NCI-H748 treated with DMSO at 0.1 percent for 48 hours (cell line): ENCODE measurements at regions not wholly inside any gene's neighbourhood (a gene's known extent, or its start where the extent isn't known, plus 50 kb on each side); places are given as distances from the start of the nearest gene placed in this dataset.

Experiments used
- DNase-seq: peaks from one replicate; lab custom pipeline; 2025; lab: John Stamatoyannopoulos, UW

DNA sequence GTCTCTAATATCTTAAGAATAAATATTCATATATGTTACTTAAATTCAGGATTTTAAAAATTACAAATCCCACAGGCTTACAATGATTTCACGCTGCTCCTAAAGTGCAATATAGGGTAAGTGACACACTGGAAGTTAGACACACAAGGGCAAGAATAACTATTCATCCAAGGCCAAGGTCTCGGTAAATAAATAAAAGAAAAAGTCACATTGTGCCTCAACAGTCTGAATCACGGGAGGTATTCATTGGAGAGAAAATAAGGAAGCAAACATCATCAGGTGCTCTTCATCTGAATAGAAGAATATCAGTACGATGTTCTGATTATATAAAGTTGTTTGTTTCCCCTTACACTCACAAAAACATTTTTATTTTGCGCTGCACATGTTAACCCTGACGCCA, 820.2 kb downstream of the TRIB2 start:
- DNase-seq = no peak

GRCh38 chr2:13537771-13538349, 821.1 kb downstream of the TRIB2 start:
- DNase-seq = no peak

- DNase-seq = peak; percentile 37
These were observed 822.6 kb downstream of the TRIB2 start for GRCh38 chr2:13539296-13539695.

GRCh38 chr2:13542061-13542460, 825.3 kb downstream of the TRIB2 start:
- DNase-seq = no peak

GRCh38 chr2:13542642-13543041, 825.9 kb downstream of the TRIB2 start:
- no peak for DNase-seq

DNA sequence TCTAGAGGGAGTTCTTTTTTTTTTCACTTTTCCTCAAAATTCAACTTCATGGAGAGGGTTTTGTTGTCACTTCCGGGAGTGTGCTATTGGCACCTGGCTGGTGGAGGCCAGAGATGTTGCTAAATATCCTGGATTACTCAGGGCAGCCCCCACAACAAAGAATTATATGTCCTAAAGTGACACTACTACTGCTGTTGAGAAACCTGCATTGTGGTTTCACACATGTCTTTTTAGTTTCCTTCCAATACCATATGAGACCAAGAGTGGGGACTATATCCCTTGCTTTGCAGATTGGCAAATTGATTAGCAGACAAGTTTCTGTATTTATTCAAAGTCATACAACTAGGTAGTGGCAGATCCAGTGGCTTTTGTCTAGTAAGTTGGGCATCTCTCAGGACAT, 826.8 kb downstream of the TRIB2 start:
- no peak for DNase-seq

DNA sequence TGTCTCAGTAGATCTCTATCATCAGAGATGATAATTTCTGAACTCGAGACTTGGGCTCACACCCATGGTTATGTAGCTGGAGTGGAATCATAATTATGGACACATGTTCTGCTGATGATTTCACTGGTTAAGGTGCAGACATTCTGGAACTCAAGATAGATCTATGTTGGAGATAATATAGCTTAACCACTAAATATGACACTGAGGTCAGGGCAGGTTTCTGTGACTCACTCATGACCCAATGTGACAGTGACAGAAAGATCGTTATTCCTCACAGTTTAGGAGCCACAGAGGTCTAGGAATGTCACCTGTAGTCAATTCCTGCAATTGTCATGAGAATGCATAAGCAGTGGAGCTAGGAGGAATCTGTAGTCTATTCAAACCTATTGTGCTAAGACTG, 828.6 kb downstream of the TRIB2 start:
- no peak for DNase-seq

DNA sequence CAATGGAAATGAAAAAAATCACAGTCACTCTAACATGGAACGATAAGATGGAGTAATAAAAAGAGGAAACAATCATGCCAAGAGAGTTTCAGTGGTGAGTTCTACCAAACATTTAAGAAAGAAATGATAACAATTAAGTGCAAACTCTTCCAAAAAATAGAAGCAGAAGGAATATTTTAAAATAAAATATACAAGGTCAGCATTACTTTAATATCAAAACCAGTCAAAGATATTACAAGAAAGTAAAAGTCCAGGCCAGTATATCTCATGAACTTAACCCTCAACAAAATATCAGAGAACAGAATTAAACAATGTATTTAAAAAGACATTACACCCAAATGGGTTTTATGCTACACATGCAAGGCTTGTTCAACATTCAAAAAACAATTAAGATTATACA, 829.4 kb downstream of the TRIB2 start:
- DNase-seq = no peak

DNA sequence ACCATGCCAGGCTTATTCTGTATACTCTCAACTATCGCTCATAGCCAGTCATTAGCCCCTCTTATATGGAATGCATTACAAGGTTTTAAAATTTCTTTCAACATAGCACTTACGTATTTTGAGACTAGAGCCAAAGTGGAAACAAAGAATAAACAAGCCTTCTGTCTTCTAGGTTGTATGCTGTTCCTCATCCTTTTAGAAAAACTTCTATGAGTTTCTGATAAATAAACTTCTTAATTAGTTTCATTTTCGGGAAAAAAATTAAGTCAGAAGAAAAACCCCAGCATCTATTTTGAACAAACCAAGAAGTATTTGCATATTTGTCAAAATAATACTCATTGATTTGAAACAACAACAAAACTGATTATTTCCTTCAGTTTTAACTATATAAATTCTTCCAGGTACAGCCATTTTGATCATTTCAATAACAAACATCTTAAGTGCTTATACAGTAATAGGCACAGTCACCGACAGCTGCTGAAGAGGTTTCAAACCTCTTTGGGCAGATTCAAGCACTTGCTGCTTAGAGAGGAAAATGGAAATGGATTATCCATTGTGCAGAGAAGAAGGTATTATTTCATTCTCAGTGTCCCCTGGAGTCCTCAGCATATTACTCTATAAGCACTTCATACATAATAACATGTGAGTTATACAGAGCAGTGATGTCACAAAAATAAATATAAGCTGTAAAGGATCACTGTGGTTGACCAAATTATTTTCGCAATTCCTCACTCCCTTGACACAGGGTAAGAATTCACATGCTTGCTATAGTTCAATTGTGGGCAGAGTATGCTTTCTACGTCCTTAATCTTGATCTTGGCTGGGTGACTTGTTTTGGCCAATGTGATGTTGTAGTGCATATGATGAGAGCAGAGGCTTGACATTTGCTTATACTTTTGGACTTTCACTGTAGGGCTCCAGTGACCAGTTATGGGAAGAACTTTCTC, 833.8 kb downstream of the TRIB2 start:
- DNase-seq = no peak

DNA sequence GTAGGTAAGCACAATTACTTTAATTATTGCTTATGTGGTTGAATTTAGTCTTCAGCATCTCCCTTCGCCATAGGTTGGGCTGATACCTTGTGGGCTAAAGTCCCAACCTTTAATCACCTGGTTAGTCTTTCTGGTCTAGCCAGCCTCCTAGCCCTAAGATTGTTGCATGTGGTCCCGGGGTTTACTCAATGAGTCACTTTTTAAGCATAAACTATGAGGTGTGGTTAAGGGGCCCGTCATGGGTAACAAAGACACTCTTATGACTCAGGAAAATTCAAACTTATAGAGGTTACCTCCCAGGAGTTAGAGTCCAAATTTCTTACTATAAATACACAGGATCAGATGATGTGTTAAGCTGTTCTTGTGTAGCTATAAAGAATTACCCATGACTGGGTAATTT, 841.6 kb downstream of the TRIB2 start:
- DNase-seq = no peak

- no peak for DNase-seq
These were observed 843.6 kb downstream of the TRIB2 start for GRCh38 chr2:13560322-13560721.

DNA sequence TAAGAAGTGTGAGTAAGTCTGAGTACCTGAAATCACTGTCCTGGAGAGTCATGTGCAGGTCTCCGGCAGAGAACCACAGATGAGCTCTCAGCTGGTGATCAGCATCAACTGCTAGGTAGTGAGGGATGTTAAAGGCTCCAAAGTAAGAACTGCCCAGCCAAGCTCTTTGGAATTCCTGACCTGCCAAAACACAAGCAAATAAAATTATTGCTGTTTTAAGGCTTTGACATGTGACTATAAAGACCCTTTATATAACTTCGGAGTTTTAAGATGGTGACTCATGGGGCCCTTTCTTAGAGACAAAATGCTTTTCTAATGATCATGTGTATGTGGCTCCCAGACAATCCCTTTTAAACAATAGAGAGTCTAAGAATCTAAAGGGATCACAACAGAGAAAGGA, 855.7 kb downstream of the TRIB2 start:
- DNase-seq = no peak

GRCh38 chr2:13574831-13575230, 858.1 kb downstream of the TRIB2 start:
- no peak for DNase-seq

DNA sequence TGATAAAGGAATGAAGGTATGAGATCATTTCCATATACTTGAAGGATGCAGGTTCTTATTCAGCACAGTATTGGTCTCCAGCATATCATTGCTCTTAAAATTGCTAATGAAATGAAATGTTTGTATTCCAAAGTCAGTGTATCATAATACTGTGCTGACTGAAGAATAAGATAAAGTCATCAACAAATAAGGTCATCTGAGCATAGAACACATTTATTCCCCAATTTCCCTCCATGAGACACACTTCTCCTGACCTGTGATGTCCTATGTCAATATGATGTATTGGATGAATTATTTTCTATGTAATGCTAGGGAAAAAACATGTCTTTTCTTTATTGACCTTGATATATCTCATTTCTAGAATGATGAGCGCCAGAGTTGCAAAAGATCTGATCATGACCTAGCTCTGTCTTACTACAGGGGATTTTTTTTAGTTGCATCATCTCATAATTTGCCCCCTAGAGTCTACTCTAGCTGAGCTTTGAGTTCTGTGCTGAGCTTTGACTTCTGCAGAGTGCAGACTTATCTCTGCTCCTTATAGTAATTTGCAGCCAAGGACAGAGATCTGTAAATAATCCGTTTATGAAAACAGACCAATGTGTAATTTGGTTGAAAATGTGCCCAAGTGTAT, 859.8 kb downstream of the TRIB2 start:
- no peak for DNase-seq

GRCh38 chr2:13578547-13578946, 861.8 kb downstream of the TRIB2 start:
- DNase-seq = no peak

DNA sequence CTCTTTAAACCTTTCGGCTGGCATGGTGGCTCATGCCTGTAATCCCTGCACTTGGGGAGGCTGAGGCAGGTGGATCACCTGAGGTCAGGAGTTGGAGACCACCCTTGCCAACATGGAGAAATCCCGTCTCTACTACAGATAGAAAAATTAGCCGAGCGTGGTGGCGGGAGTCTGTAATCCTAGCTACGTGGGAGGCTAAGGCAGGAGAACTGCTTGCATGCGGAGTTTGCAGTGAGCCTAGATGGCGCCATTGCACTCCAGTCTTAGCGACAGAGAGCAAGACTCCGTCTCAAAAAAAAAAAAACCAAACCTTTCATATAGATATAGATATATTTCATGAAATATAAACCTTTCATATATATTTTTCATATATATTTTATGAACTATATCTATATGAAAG, 864.7 kb downstream of the TRIB2 start:
- DNase-seq = no peak

- no peak for DNase-seq
These were observed 866.9 kb downstream of the TRIB2 start for GRCh38 chr2:13583609-13584008.

DNA sequence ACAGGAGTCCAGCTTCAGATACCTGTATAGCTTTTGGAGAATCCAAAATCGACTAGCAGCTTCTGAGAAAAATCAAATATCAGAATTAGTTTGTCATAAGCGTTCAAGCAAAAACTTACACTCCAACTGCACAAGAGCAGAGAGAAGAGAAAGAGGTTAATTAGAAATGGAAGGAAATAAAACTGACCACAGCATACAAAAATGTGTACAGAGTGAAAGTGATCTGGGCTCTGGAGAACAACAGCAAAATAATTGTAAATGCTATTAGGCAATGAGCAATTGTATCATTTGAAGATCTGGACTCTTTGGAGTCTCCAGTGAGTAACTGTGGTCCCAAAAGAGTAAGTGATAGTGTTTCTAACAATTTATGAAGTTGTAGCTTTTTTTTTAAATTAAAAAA, 867.3 kb downstream of the TRIB2 start:
- no peak for DNase-seq

GRCh38 chr2:13585732-13586131, 869.0 kb downstream of the TRIB2 start:
- DNase-seq = no peak

GRCh38 chr2:13596233-13596632, 879.5 kb downstream of the TRIB2 start:
- DNase-seq = no peak

DNA sequence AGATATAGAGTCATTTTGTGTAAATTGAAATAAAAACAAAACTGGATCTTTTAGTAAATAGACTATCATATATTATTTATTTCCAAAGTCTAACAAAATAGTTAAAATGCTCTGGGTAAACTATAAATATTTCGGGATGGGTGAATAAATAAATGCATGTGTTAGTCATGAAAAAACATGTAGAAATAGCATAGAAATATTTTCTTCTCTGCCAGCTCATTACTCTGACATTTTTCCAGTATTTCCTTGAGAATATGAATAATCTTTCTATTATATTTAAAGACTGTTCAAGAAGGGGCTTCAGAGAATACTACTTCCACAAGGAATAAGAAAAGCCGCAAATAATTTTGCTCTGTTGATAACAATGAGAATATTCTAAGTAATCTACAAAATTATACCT, 880.4 kb downstream of the TRIB2 start:
- DNase-seq = no peak

- DNase-seq = no peak
These were observed 884.8 kb downstream of the TRIB2 start for GRCh38 chr2:13601506-13601905.

DNA sequence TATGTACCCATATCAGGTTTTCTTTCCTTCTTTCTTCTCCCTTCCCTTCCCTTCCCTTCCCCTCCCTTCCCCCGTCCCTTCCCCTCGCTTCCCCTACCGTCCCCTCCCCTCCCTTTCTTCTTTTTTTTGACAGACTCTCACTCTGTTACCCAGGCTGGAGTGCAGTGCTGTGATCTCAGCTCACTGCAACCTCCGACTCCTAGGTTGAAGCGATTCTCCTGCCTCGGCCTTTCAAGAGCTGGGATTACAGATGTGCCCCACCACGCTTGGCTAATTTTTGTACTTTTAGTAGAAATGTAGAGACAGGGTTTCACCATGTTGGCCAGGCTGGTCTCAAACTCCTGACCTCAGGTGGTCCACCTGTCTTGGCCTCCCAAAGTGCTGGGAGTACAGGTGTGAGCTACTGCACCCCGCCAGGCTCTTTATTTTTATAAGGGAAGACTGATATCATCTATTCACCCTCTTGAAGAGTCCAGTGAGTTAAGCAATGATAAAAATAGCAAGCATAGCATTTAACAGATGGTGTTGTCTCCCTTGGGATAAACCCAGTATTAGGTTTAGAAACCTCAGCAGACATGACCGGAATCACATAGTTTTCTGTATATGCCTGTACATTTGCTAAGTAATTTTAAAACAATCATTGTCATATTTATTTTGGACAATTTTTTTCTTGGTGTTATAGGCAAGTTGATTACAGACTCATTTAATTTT, 888.4 kb downstream of the TRIB2 start:
- no peak for DNase-seq
